ENCODE measurements at regions not wholly inside any gene's neighbourhood (a gene's known extent, or its start where the extent isn't known, plus 50 kb on each side); places are given as distances from the start of the nearest gene placed in this dataset.

- Mint-ChIP-seq H3K9me3 (peaks cover 0 to 6% (median 2%) of the 10 kb centered on the region in 7 donors), H3K27me3 (ENCODE audit: low read depth in 3 of 3) (no peaks in the 10 kb centered on the region), H3K4me1 (no peaks in the 10 kb centered on the region), H3K27ac (no peak overlapping the region), H3K36me3 (no peaks in the 10 kb centered on the region), H3K4me3 (no peak overlapping the region)
- intact Hi-C loops (cut with micrococcal nuclease): no loop called here
- no peak overlapping the region for H2AFZ ChIP-seq (ENCODE audit: insufficient read depth, low read depth, low read length, poor library complexity, severe bottlenecking)
- H3K4me2 ChIP-seq (replicated peaks; ENCODE audit: extremely low read depth, low read length, poor library complexity, severe bottlenecking): no peak overlapping the region
- H3K27me3 ChIP-seq (ENCODE audit: control insufficient read depth in 2 of 2, insufficient read depth in 2 of 2, low read length in 2 of 2): no peaks in the 10 kb centered on the region
- no peak for DNase-seq
- no peak overlapping the region for H3K9ac ChIP-seq (ENCODE audit: insufficient read depth, low read length, poor library complexity, severe bottlenecking)
- no peak overlapping the region for H3K27ac ChIP-seq (ENCODE audit: low read depth in 1 of 2, low read length in 2 of 2)
- no peaks in the 10 kb centered on the region for H3K36me3 ChIP-seq (replicated peaks in 1 of 2; ENCODE audit: control insufficient read depth in 1 of 2, insufficient read depth in 2 of 2, low read length in 2 of 2)
- no peaks in the 10 kb centered on the region for H4K20me1 ChIP-seq (ENCODE audit: insufficient read depth, low read length)
- TF ChIP-seq CTCF (IDR thresholded peaks at IDR 0.05): no peak
- peaks cover 0 to 2% of the 10 kb centered on the region in 2 donors for H3K9me3 ChIP-seq (replicated peaks in 1 of 2; ENCODE audit: control insufficient read depth in 1 of 2, insufficient read depth in 1 of 2, low read length in 2 of 2)
- no CpG with 5 or more reads among the region's 2 CpGs for WGBS (ENCODE audit: insufficient coverage)
- no peaks in the 10 kb centered on the region for H3K4me1 ChIP-seq (ENCODE audit: control insufficient read depth in 1 of 2, insufficient read depth in 2 of 2, low read length in 2 of 2)
- H3K4me3 ChIP-seq (replicated peaks in 1 of 3; ENCODE audit: low read depth in 2 of 3, low read length in 3 of 3): no peak overlapping the region
- H3K79me2 ChIP-seq (ENCODE audit: insufficient read depth, low read length): no peaks in the 10 kb centered on the region
These were observed 655.8 kb upstream of the ANKRD30A start for GRCh38 chr10:36469585-36469984.

- no peak overlapping the region for H2AFZ ChIP-seq (ENCODE audit: insufficient read depth, low read depth, low read length, poor library complexity, severe bottlenecking)
- DNase-seq: no peak
These were observed 656.8 kb upstream of the ANKRD30A start for GRCh38 chr10:36468620-36469019.

More at GRCh38 chr10:36468620-36469019, 656.8 kb upstream of the ANKRD30A start:
- Histone ChIP-seq H3K4me3 (replicated peaks in 1 of 3; ENCODE audit: low read depth in 2 of 3, low read length in 3 of 3) (no peak overlapping the region), H3K27ac (ENCODE audit: low read depth in 1 of 2, low read length in 2 of 2) (no peak overlapping the region), H3K9ac (ENCODE audit: insufficient read depth, low read length, poor library complexity, severe bottlenecking) (no peak overlapping the region), H3K4me2 (replicated peaks; ENCODE audit: extremely low read depth, low read length, poor library complexity, severe bottlenecking) (no peak overlapping the region), H4K20me1 (ENCODE audit: insufficient read depth, low read length) (no peaks in the 10 kb centered on the region), H3K9me3 (replicated peaks in 1 of 2; ENCODE audit: control insufficient read depth in 1 of 2, insufficient read depth in 1 of 2, low read length in 2 of 2) (peaks cover 0 to 2% of the 10 kb centered on the region in 2 donors), H3K4me1 (ENCODE audit: control insufficient read depth in 1 of 2, insufficient read depth in 2 of 2, low read length in 2 of 2) (no peaks in the 10 kb centered on the region), H3K27me3 (ENCODE audit: control insufficient read depth in 2 of 2, insufficient read depth in 2 of 2, low read length in 2 of 2) (no peaks in the 10 kb centered on the region), H3K79me2 (ENCODE audit: insufficient read depth, low read length) (no peaks in the 10 kb centered on the region), H3K36me3 (replicated peaks in 1 of 2; ENCODE audit: control insufficient read depth in 1 of 2, insufficient read depth in 2 of 2, low read length in 2 of 2) (no peaks in the 10 kb centered on the region)
- H3K9me3 Mint-ChIP-seq: peaks cover 0 to 4% (median 2%) of the 10 kb centered on the region in 7 donors
- no peak overlapping the region for H3K4me3 Mint-ChIP-seq
- no peaks in the 10 kb centered on the region for H3K4me1 Mint-ChIP-seq
- TF ChIP-seq CTCF (IDR thresholded peaks at IDR 0.05): no peak
- no CpG with 5 or more reads among the region's 3 CpGs for WGBS (ENCODE audit: insufficient coverage)
- intact Hi-C loops (cut with micrococcal nuclease): no loop called here
- no peaks in the 10 kb centered on the region for H3K27me3 Mint-ChIP-seq (ENCODE audit: low read depth in 3 of 3)
- no peaks in the 10 kb centered on the region for H3K36me3 Mint-ChIP-seq
- no peak overlapping the region for H3K27ac Mint-ChIP-seq
